ENCODE measurements at regions not wholly inside any gene's neighbourhood (a gene's known extent, or its start where the extent isn't known, plus 50 kb on each side); places are given as distances from the start of the nearest gene placed in this dataset.

- Histone ChIP-seq H3K4me3 (no peak overlapping the region), H4K20me1 (ENCODE audit: insufficient read depth) (no peaks in the 10 kb centered on the region), H3K4me2 (ENCODE audit: unreplicated experiment) (no peak overlapping the region), H3K4me1 (ENCODE audit: insufficient read depth) (no peaks in the 10 kb centered on the region), H3F3A (ENCODE audit: insufficient read depth) (no peaks in the 10 kb centered on the region), H3K9ac (no peak overlapping the region), H3K27me3 (replicated peaks; ENCODE audit: insufficient read depth) (no peaks in the 10 kb centered on the region), H2AFZ (0 out of 2 replicates have a peak overlapping the region, but pooled peaks have one; percentile 11), H3K9me2 (ENCODE audit: insufficient read depth) (no peaks in the 10 kb centered on the region), H3K36me3 (ENCODE audit: low read depth) (no peaks in the 10 kb centered on the region), H3K27ac (no peak overlapping the region), H3K9me3 (ENCODE audit: low read depth) (no peaks in the 10 kb centered on the region), H3K79me2 (ENCODE audit: insufficient read depth) (no peaks in the 10 kb centered on the region)
- DNase-seq: no peak
- TF ChIP-seq EZH2phosphoT487 (IDR thresholded peaks at IDR 0.05; ENCODE audit: insufficient read depth, low read depth) (no peak), EZH2 (IDR thresholded peaks at IDR 0.05; ENCODE audit: insufficient read depth, poor library complexity, severe bottlenecking) (no peak)
- in situ Hi-C loops (cut with MboI): no loop called here
- 78 to 82% methylated on average over 7 of the region's 7 CpGs for WGBS, 2 experiments (ENCODE audit: low coverage in 1 of 2, low lambda C conversion rate in 2 of 2, missing lambda C conversion rate in 2 of 2)
Measured at GRCh38 chr2:12847694-12848575, 131.2 kb downstream of the TRIB2 start.

GRCh38 chr2:12852135-12852534 is 135.4 kb downstream of the TRIB2 start:
- Histone ChIP-seq H3F3A (ENCODE audit: insufficient read depth) (peaks cover 17% of the 10 kb centered on the region), H4K20me1 (ENCODE audit: insufficient read depth) (no peaks in the 10 kb centered on the region), H3K9me2 (ENCODE audit: insufficient read depth) (no peaks in the 10 kb centered on the region), H3K4me3 (no peak overlapping the region), H3K27me3 (replicated peaks; ENCODE audit: insufficient read depth) (no peaks in the 10 kb centered on the region), H3K4me1 (ENCODE audit: insufficient read depth) (peaks cover 18% of the 10 kb centered on the region), H3K4me2 (ENCODE audit: unreplicated experiment) (no peak overlapping the region), H3K36me3 (ENCODE audit: low read depth) (no peaks in the 10 kb centered on the region), H2AFZ (no peak overlapping the region), H3K27ac (no peak overlapping the region), H3K79me2 (ENCODE audit: insufficient read depth) (no peaks in the 10 kb centered on the region), H3K9ac (no peak overlapping the region), H3K9me3 (ENCODE audit: low read depth) (no peaks in the 10 kb centered on the region)
- in situ Hi-C loops (cut with MboI): no loop called here
- DNase-seq: no peak
- WGBS, 2 experiments (ENCODE audit: low coverage in 1 of 2, low lambda C conversion rate in 2 of 2, missing lambda C conversion rate in 2 of 2): 92% methylated on average over 9 of the region's 9 CpGs
- TF ChIP-seq EZH2 (IDR thresholded peaks at IDR 0.05; ENCODE audit: insufficient read depth, poor library complexity, severe bottlenecking) (no peak), EZH2phosphoT487 (IDR thresholded peaks at IDR 0.05; ENCODE audit: insufficient read depth, low read depth) (no peak)

GRCh38 chr2:12854001-12854530 is 137.3 kb downstream of the TRIB2 start:
- no peak for DNase-seq
- no peak for TF ChIP-seq EZH2 (IDR thresholded peaks at IDR 0.05; ENCODE audit: insufficient read depth, poor library complexity, severe bottlenecking)
- TF ChIP-seq EZH2phosphoT487 (IDR thresholded peaks at IDR 0.05; ENCODE audit: insufficient read depth, low read depth): no peak
- H3K9ac ChIP-seq: no peak overlapping the region
- peaks cover 35% of the 10 kb centered on the region for H3F3A ChIP-seq (ENCODE audit: insufficient read depth)
- H3K9me2 ChIP-seq (ENCODE audit: insufficient read depth): no peaks in the 10 kb centered on the region
- no peaks in the 10 kb centered on the region for H3K27me3 ChIP-seq (replicated peaks; ENCODE audit: insufficient read depth)
- H2AFZ ChIP-seq: no peak overlapping the region
- no peak overlapping the region for H3K4me2 ChIP-seq (ENCODE audit: unreplicated experiment)
- peaks cover 38% of the 10 kb centered on the region for H3K4me1 ChIP-seq (ENCODE audit: insufficient read depth)
- no peak overlapping the region for H3K4me3 ChIP-seq
- no peak overlapping the region for H3K27ac ChIP-seq
- no peaks in the 10 kb centered on the region for H3K79me2 ChIP-seq (ENCODE audit: insufficient read depth)
- H4K20me1 ChIP-seq (ENCODE audit: insufficient read depth): no peaks in the 10 kb centered on the region
- in situ Hi-C loops (cut with MboI): no loop called here
- no peaks in the 10 kb centered on the region for H3K9me3 ChIP-seq (ENCODE audit: low read depth)
- no peaks in the 10 kb centered on the region for H3K36me3 ChIP-seq (ENCODE audit: low read depth)
- WGBS, 2 experiments (ENCODE audit: low coverage in 1 of 2, low lambda C conversion rate in 2 of 2, missing lambda C conversion rate in 2 of 2): 91 to 92% methylated on average over 8 to 28 of the region's 28 CpGs

GRCh38 chr2:12855508-12855907 is 138.8 kb downstream of the TRIB2 start:
- no peak overlapping the region for H3K9ac ChIP-seq
- no peaks in the 10 kb centered on the region for H3K79me2 ChIP-seq (ENCODE audit: insufficient read depth)

More at GRCh38 chr2:12855508-12855907, 138.8 kb downstream of the TRIB2 start:
- in situ Hi-C loops (cut with MboI): no loop called here
- Histone ChIP-seq H3K9me3 (ENCODE audit: low read depth) (no peaks in the 10 kb centered on the region), H3K4me3 (no peak overlapping the region), H4K20me1 (ENCODE audit: insufficient read depth) (no peaks in the 10 kb centered on the region), H3F3A (ENCODE audit: insufficient read depth) (peaks cover 42% of the 10 kb centered on the region), H3K9me2 (ENCODE audit: insufficient read depth) (no peaks in the 10 kb centered on the region), H2AFZ (no peak overlapping the region), H3K27ac (no peak overlapping the region), H3K4me2 (ENCODE audit: unreplicated experiment) (no peak overlapping the region), H3K36me3 (ENCODE audit: low read depth) (no peaks in the 10 kb centered on the region), H3K27me3 (replicated peaks; ENCODE audit: insufficient read depth) (no peaks in the 10 kb centered on the region), H3K4me1 (ENCODE audit: insufficient read depth) (peaks cover 46% of the 10 kb centered on the region)
- no peak for DNase-seq
- TF ChIP-seq EZH2 (IDR thresholded peaks at IDR 0.05; ENCODE audit: insufficient read depth, poor library complexity, severe bottlenecking) (no peak), EZH2phosphoT487 (IDR thresholded peaks at IDR 0.05; ENCODE audit: insufficient read depth, low read depth) (no peak)

Data from GM23248 (cell line).